ENCODE measurements at regions not wholly inside any gene's neighbourhood (a gene's known extent, or its start where the extent isn't known, plus 50 kb on each side); places are given as distances from the start of the nearest gene placed in this dataset.

- intact Hi-C loops (cut with DNase I): no loop called here
- no peak for DNase-seq
- Histone ChIP-seq H3K9ac (ENCODE audit: low read depth in 2 of 2, low read length in 2 of 2) (no peak overlapping the region), H3K36me3 (no peaks in the 10 kb centered on the region), H3K27me3 (no peaks in the 10 kb centered on the region), H3K9me3 (no peaks in the 10 kb centered on the region), H3K27ac (no peak overlapping the region), H3K4me1 (no peaks in the 10 kb centered on the region), H3K4me3 (no peak overlapping the region)
- TF ChIP-seq CTCF (IDR thresholded peaks at IDR 0.05): no peak
These were observed 344.8 kb downstream of the CHRM3 start for GRCh38 chr1:239731082-239731748.

GRCh38 chr1:239732770-239733169 is 346.4 kb downstream of the CHRM3 start:
- no peak for DNase-seq
- no peaks in the 10 kb centered on the region for H3K27me3 ChIP-seq
- no peak for TF ChIP-seq CTCF (IDR thresholded peaks at IDR 0.05)

GRCh38 chr1:239733995-239734394 is 347.6 kb downstream of the CHRM3 start:
- H3K9me3 ChIP-seq: no peaks in the 10 kb centered on the region
- no peak overlapping the region for H3K9ac ChIP-seq (ENCODE audit: low read depth in 2 of 2, low read length in 2 of 2)
- no peak for DNase-seq
- TF ChIP-seq CTCF (IDR thresholded peaks at IDR 0.05): no peak
- no peak overlapping the region for H3K4me3 ChIP-seq
- no peaks in the 10 kb centered on the region for H3K4me1 ChIP-seq
- intact Hi-C loops (cut with DNase I): no loop called here
- H3K27ac ChIP-seq: no peak overlapping the region
- no peaks in the 10 kb centered on the region for H3K36me3 ChIP-seq
- no peaks in the 10 kb centered on the region for H3K27me3 ChIP-seq

More at GRCh38 chr1:239732770-239733169, 346.4 kb downstream of the CHRM3 start:
- no peak overlapping the region for H3K9ac ChIP-seq (ENCODE audit: low read depth in 2 of 2, low read length in 2 of 2)
- no peak overlapping the region for H3K27ac ChIP-seq
- no peaks in the 10 kb centered on the region for H3K4me1 ChIP-seq
- no peak overlapping the region for H3K4me3 ChIP-seq
- no peaks in the 10 kb centered on the region for H3K9me3 ChIP-seq
- H3K36me3 ChIP-seq: no peaks in the 10 kb centered on the region
- intact Hi-C loops (cut with DNase I): no loop called here

GRCh38 chr1:239735111-239735510 is 348.7 kb downstream of the CHRM3 start:
- no peak for DNase-seq
- intact Hi-C loops (cut with DNase I): no loop called here
- no peak overlapping the region for H3K27ac ChIP-seq
- no peaks in the 10 kb centered on the region for H3K4me1 ChIP-seq
- H3K4me3 ChIP-seq: no peak overlapping the region
- no peaks in the 10 kb centered on the region for H3K9me3 ChIP-seq
- H3K9ac ChIP-seq (ENCODE audit: low read depth in 2 of 2, low read length in 2 of 2): no peak overlapping the region
- no peaks in the 10 kb centered on the region for H3K36me3 ChIP-seq
- TF ChIP-seq CTCF (IDR thresholded peaks at IDR 0.05): no peak
- H3K27me3 ChIP-seq: no peaks in the 10 kb centered on the region

- no peaks in the 10 kb centered on the region for H3K36me3 ChIP-seq
- no peak for DNase-seq
- no peak overlapping the region for H3K27ac ChIP-seq
- TF ChIP-seq CTCF (IDR thresholded peaks at IDR 0.05): no peak
- H3K27me3 ChIP-seq: no peaks in the 10 kb centered on the region
- no peaks in the 10 kb centered on the region for H3K4me1 ChIP-seq
- H3K9ac ChIP-seq (ENCODE audit: low read depth in 2 of 2, low read length in 2 of 2): no peak overlapping the region
- H3K9me3 ChIP-seq: no peaks in the 10 kb centered on the region
- intact Hi-C loops (cut with DNase I): no loop called here
- no peak overlapping the region for H3K4me3 ChIP-seq
These were observed 350.1 kb downstream of the CHRM3 start for GRCh38 chr1:239736479-239736878.

Data from colonic mucosa (tissue), 4 donors.